CMK (cell line): ENCODE measurements at regions not wholly inside any gene's neighbourhood (a gene's known extent, or its start where the extent isn't known, plus 50 kb on each side); places are given as distances from the start of the nearest gene placed in this dataset.

Experiments used
- DNase-seq: peaks from one replicate; pipeline ENCODE4 v3.0.0-alpha.2; 2010; ENCODE audit warnings: low read depth

- DNase-seq, result no peak
Measured at GRCh38 chr16:51085271-51085670, 65.8 kb downstream of the SALL1 start.

GRCh38 chr16:51084074-51084928, 66.8 kb downstream of the SALL1 start:
- DNase-seq, result no peak

GRCh38 chr16:51072591-51072990, 78.5 kb downstream of the SALL1 start:
- no peak for DNase-seq

GRCh38 chr16:51071326-51071725, 79.7 kb downstream of the SALL1 start:
- no peak for DNase-seq

GRCh38 chr16:51067352-51067751, 83.7 kb downstream of the SALL1 start:
- no peak for DNase-seq

- no peak for DNase-seq
Measured at GRCh38 chr16:51062039-51062438, 89.0 kb downstream of the SALL1 start.

- DNase-seq, result no peak
Measured at GRCh38 chr16:51061328-51061727, 89.7 kb downstream of the SALL1 start.

- no peak for DNase-seq
Measured at GRCh38 chr16:51057969-51058337, 93.1 kb downstream of the SALL1 start.

GRCh38 chr16:51057102-51057793, 93.8 kb downstream of the SALL1 start:
- DNase-seq, result no peak

GRCh38 chr16:51056331-51056730, 94.7 kb downstream of the SALL1 start:
- no peak for DNase-seq

GRCh38 chr16:51055434-51055833, 95.6 kb downstream of the SALL1 start:
- DNase-seq, result no peak

- no peak for DNase-seq
Measured at GRCh38 chr16:51053775-51054174, 97.3 kb downstream of the SALL1 start.

GRCh38 chr16:51051671-51052070, 99.4 kb downstream of the SALL1 start:
- DNase-seq, result no peak

- DNase-seq, result no peak
Measured at GRCh38 chr16:51050377-51050706, 100.7 kb downstream of the SALL1 start.

GRCh38 chr16:51049678-51050376, 101.2 kb downstream of the SALL1 start:
- no peak for DNase-seq

GRCh38 chr16:51049276-51049675, 101.8 kb downstream of the SALL1 start:
- DNase-seq, result no peak

GRCh38 chr16:51048544-51048943, 102.5 kb downstream of the SALL1 start:
- no peak for DNase-seq

- no peak for DNase-seq
Measured at GRCh38 chr16:51045794-51046193, 105.3 kb downstream of the SALL1 start.

- DNase-seq, result no peak
Measured at GRCh38 chr16:51045186-51045585, 105.9 kb downstream of the SALL1 start.

GRCh38 chr16:51041546-51041945, 109.5 kb downstream of the SALL1 start:
- no peak for DNase-seq

GRCh38 chr16:51040637-51041036, 110.4 kb downstream of the SALL1 start:
- no peak for DNase-seq

- no peak for DNase-seq
Measured at GRCh38 chr16:51039638-51040331, 111.3 kb downstream of the SALL1 start.
